Ovary (tissue), 7 donors: ENCODE measurements at regions not wholly inside any gene's neighbourhood (a gene's known extent, or its start where the extent isn't known, plus 50 kb on each side); places are given as distances from the start of the nearest gene placed in this dataset. TPM values are rescaled to one million over a fixed set of nuclear protein-coding genes. Genes with fewer than 3 reads are reported as not detected.

Source experiments
- DNase-seq, 5 donors: peaks; one replicate each; pipeline ENCODE4 v3.0.0-alpha.2; 2019 to 2020
- H3K27ac ChIP-seq, 2 donors: fragments of 200-600 bp; one replicate each; pipeline versions ENCODE4 v1.5.1 to v1.8.0; 2019 to 2022
- H3K27me3 ChIP-seq: fragments of 200-600 bp; one replicate; pipeline ENCODE4 v1.8.0; 2022
- H3K36me3 ChIP-seq: fragments of 200-600 bp; sonication (generic); one replicate; pipeline ENCODE4 v1.5.1; 2019
- H3K4me1 ChIP-seq: one replicate; pipeline ENCODE4 v1.8.1; 2013; ENCODE audit warnings: mild to moderate bottlenecking, moderate library complexity; ENCODE audit not compliant: insufficient read depth
- H3K4me3 ChIP-seq: fragments of 200-600 bp; sonication (generic); one replicate; pipeline ENCODE4 v1.5.1; 2017
- H3K9me3 ChIP-seq, 2 donors: fragments of 200-600 bp in 1 of 2; sonication (generic) in 1 of 2; one replicate each; pipeline versions ENCODE4 v1.5.1 to v1.8.1; 2013 to 2019; ENCODE audit warnings: mild to moderate bottlenecking in 1 of 2, moderate library complexity in 1 of 2
- EP300 ChIP-seq: sonication (generic); formaldehyde crosslinking; IDR thresholded peaks from one replicate; pipeline ENCODE4 v1.6.1; 2017; ENCODE audit warnings: antibody characterized with exemption
- POLR2A ChIP-seq: fragments of 450-650 bp; IDR thresholded peaks from one replicate; pipeline ENCODE4 v1.6.1; 2017; ENCODE audit warnings: antibody characterized with exemption, mild to moderate bottlenecking, moderate library complexity
- WGBS, 3 donors: extraction: QIAGEN DNeasy Blood & Tissue Kit in 1 of 3; methylation state at CpG; one replicate each; pipeline versions ENCODE4 v1.1.5 to v1.1.7; 2013 to 2017; 5-methylcytosine and 5-hydroxymethylcytosine counted together
- intact Hi-C, 4 donors: fragments of 100-400 bp; cut with DNase I; formaldehyde crosslinking; loops; one replicate each; pipeline versions ENCODE4 v1.11.0 to v1.15.1; 2022 to 2023
- small RNA-seq: library from RNA; depleted of rRNA; stranded (forward); fragments of <200 nt; gene quantifications from one replicate; pipeline ENCODE3, GENCODE V24; 2016
- TF ChIP-seq, protein P1 (sequence below), 3 donors: fragments of 450-650 bp in 2 of 3; fragments of 200-600 bp in 1 of 3; IDR thresholded peaks; one replicate each; pipeline versions ENCODE4 v1.5.1 to v1.8.0; 2016 to 2022; ENCODE audit warnings: antibody characterized with exemption in 3 of 3, mild to moderate bottlenecking in 1 of 3
- donor health status: DM: no; HTN: no; CAD: no; lungs with moderate emphysema.
- donor health status: DM: no; HTN: no; CAD: no.
- donor health status: Bipolar disorder and iron deficiency.
- donor health status: DM: no; HTN: no; CAD: no.
- donor health status: DM: yes; HTN: yes; CAD: no.

DNA sequence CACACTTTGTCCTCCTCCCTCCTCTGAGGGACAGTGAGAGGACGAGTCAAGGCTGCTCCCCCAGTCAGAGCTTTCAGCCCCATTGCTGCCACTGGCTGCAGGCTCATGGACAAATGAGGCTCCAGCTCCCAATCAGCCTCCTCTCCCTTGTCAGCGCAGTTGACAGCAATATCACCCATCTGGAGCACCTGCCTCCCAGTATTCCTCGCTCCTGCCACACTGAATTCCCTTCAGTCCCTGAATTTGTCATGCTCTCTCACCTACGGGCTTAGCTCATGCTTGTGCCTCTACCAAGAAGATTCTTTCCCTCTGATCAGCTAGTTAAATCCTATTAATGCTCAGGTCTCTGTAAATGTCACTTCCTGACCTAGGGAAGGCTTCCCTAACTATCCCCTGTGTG lies 54.4 kb upstream of the SYT6 start:
- TF ChIP-seq EP300: no peak
- no peak for TF ChIP-seq POLR2A
- TF ChIP-seq, protein P1, sequence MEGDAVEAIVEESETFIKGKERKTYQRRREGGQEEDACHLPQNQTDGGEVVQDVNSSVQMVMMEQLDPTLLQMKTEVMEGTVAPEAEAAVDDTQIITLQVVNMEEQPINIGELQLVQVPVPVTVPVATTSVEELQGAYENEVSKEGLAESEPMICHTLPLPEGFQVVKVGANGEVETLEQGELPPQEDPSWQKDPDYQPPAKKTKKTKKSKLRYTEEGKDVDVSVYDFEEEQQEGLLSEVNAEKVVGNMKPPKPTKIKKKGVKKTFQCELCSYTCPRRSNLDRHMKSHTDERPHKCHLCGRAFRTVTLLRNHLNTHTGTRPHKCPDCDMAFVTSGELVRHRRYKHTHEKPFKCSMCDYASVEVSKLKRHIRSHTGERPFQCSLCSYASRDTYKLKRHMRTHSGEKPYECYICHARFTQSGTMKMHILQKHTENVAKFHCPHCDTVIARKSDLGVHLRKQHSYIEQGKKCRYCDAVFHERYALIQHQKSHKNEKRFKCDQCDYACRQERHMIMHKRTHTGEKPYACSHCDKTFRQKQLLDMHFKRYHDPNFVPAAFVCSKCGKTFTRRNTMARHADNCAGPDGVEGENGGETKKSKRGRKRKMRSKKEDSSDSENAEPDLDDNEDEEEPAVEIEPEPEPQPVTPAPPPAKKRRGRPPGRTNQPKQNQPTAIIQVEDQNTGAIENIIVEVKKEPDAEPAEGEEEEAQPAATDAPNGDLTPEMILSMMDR (IDR thresholded peaks at IDR 0.05): no peak
- Histone ChIP-seq H3K36me3 (no peaks in the 10 kb centered on the region), H3K4me1 (no peaks in the 10 kb centered on the region), H3K9me3 (no peaks in the 10 kb centered on the region), H3K4me3 (no peak overlapping the region), H3K27me3 (no peaks in the 10 kb centered on the region), H3K27ac (no peak overlapping the region)
- intact Hi-C loops: no loop called here
- DNase-seq: no peak
- 79 to 94% (median 89%) methylated on average over 4 of the region's 4 CpGs for WGBS, 3 donors

DNA sequence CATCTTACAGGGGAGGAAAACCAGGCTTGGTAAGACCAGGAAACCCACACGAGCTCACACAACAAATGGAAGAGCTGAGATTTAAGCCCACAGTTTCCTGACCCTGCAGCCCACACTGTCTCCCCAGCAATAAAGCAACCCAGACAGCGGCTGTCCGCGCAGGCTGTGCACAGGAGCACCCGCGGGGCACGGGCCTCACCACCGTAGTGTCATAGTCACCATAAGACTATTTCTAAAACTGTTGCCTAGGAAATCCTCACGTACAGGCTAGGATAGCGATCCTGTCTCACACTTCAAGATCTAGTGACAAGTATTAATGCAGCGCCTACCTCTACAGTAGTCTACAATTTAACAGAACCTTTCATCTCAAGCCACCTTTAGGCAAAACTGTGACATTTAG lies 54.0 kb upstream of the SYT6 start:
- TF ChIP-seq EP300 (no peak), POLR2A (no peak)
- TF ChIP-seq, protein P1 (IDR thresholded peaks at IDR 0.05): no peak
- Histone ChIP-seq H3K27ac (no peak overlapping the region), H3K36me3 (no peaks in the 10 kb centered on the region), H3K4me1 (no peaks in the 10 kb centered on the region), H3K27me3 (no peaks in the 10 kb centered on the region), H3K9me3 (no peaks in the 10 kb centered on the region), H3K4me3 (no peak overlapping the region)
- intact Hi-C loops: no loop called here
- 79 to 83% (median 80%) methylated on average over 11 of the region's 11 CpGs for WGBS, 3 donors
- no peak for DNase-seq

DNA sequence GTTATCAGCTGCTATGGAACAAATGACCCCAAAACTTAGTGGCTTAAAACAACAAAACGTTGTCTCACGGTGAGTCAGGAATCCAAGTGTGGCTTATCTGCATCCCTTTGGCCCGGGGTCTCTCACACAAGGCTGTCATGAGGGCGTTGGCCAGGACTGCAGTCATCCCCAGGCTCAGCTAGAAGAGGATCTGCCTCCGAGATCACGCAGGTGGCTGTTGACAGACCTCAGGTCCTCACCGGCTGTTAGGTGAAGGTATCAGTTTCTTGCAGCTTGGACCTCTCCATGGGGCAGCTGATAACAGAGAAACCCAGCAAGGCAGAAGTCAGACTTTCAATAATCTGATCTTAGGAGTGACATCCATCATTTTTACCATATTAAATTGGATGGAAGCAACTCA lies 52.7 kb upstream of the SYT6 start:
- no peak overlapping the region for H3K4me3 ChIP-seq
- H3K36me3 ChIP-seq: no peaks in the 10 kb centered on the region
- no peak overlapping the region for H3K27ac ChIP-seq
- WGBS, 3 donors: 56 to 65% (median 56%) methylated on average over 7 of the region's 7 CpGs
- H3K4me1 ChIP-seq: no peaks in the 10 kb centered on the region
- H3K27me3 ChIP-seq: no peaks in the 10 kb centered on the region
- no peak for DNase-seq
- H3K9me3 ChIP-seq: no peaks in the 10 kb centered on the region
- TF ChIP-seq EP300 (no peak), POLR2A (no peak)
- TF ChIP-seq, protein P1 (IDR thresholded peaks at IDR 0.05): no peak
- intact Hi-C loops: no loop called here

DNA sequence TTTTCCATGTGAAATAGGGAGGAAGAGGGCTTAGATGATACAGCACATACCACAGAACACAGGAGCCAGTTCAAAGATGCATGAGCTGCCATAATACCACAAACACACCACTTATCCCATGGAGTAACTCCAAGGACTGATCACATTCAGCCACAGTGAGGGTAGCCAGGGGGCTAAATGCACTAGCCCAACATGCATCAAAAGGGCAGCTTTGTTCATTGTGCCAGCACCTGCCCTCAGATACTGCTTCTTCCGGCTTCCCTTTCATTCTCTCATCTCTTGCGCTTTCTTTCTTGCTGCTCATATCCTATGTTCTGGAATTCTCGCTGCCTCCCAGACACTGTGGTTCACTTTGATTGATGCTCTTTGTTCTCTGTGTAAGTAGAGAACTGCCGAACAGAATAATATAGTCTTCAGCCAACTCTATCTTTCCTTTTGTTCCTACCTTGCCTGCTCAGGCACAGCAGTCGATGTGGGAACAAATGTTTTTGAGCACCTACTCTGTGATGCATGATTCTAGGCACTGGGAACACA lies 50.0 kb upstream of the SYT6 start:
- Histone ChIP-seq H3K4me3 (no peak overlapping the region), H3K4me1 (peaks cover 3% of the 10 kb centered on the region), H3K36me3 (no peaks in the 10 kb centered on the region), H3K27me3 (no peaks in the 10 kb centered on the region), H3K9me3 (no peaks in the 10 kb centered on the region), H3K27ac (no peak overlapping the region)
- DNase-seq: no peak
- 69 to 75% (median 70%) methylated on average over 5 of the region's 5 CpGs for WGBS, 3 donors
- TF ChIP-seq, protein P1 (IDR thresholded peaks at IDR 0.05): no peak
- TF ChIP-seq POLR2A (no peak), EP300 (no peak)
- intact Hi-C loops: no loop called here

Small RNA genes lying in the stretch of these regions (small RNA-seq; reads per million reads assigned to genes)
- gene MRPL57P1: not detected
